Lower leg skin (tissue), 3 donors: ENCODE measurements at regions not wholly inside any gene's neighbourhood (a gene's known extent, or its start where the extent isn't known, plus 50 kb on each side); places are given as distances from the start of the nearest gene placed in this dataset.

Experiments
- CTCF ChIP-seq, 3 donors: fragments of 450-650 bp; IDR thresholded peaks; one replicate each; pipeline ENCODE4 v1.5.1; 2016; ENCODE audit warnings: antibody characterized with exemption in 3 of 3, mild to moderate bottlenecking in 3 of 3, moderate library complexity in 2 of 3
- POLR2A ChIP-seq, 2 donors: fragments of 450-650 bp; IDR thresholded peaks; one replicate each; pipeline ENCODE4 v1.6.1; 2016 to 2017; ENCODE audit warnings: antibody characterized with exemption in 2 of 2, mild to moderate bottlenecking in 1 of 2, moderate library complexity in 1 of 2

DNA sequence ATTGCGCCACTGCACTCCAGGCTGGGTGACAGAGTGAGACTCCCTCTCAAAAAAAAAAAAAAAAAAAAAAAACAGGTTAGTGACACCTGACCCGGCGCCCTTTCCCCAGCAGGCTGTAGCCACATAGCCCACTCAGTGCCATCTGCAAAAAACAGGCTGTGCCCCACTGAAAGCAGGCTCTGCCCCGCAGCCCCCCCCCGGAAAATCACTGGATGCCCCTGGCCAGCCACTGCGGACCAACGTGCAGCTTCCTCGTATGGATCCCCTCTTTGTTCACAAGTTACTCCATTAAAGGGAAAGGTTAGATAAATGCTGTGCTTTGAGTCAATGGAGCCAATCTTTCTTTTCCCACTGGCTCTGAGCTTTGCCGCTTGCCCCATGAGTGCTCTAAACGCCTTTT lies 660.3 kb downstream of the TBC1D22A start:
- no peak for TF ChIP-seq CTCF (IDR thresholded peaks at IDR 0.05)
- no peak for TF ChIP-seq POLR2A (IDR thresholded peaks at IDR 0.05)
